ENCODE measurements at regions not wholly inside any gene's neighbourhood (a gene's known extent, or its start where the extent isn't known, plus 50 kb on each side); places are given as distances from the start of the nearest gene placed in this dataset.

DNA sequence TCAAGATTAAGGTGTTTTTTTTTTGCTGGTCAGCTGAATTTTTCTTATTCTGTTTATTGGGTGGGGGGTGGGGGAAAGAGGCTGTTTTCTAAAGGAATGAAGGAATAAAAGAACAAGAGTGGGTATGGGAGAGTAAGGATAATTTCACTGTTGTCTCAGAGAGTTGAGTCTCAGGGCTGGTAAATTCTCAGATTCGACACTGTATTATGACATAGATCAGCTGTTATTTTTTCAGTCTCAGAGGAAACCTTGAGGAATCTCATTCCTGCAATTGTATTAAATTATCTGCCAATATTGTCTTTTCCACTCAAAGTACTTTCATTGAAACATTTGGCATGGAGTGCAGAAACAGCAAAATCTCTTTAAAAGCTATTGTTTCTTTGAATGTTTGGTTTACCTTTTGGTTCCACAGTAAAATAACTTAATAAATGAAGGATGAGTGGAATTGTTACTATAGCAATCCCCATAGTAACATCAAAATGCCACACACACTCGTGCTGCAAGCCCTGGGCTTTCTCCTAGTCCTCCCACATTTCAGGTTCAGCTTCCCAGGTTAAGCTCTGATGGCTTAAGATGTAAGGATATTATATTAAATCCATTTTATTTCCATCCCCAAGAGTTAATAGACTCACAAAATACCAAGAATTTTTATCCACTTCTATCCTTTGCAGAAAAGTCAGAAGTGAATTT is 478.7 kb upstream of the TCF4 start:
- no peak for DNase-seq

DNA sequence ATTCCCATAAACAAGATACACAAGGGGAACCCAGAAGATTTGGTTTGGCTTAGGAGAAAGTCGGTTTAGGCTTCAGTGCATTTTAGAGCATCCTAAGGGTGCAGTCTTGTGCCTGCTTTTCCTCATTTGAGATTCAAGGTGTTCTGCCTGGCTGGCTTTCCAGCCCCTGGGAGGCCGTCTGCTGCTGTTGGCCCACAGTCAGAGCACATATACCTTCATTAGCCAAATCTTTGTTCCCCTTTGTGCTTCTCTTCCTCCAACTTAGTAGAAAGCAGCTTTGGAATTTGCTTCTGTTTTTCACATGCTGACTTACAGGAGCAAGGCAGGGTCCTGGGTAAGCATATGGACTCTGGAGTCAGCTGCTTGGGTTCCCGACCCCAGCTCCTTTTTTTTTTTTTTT is 477.1 kb upstream of the TCF4 start:
- no peak for DNase-seq

DNA sequence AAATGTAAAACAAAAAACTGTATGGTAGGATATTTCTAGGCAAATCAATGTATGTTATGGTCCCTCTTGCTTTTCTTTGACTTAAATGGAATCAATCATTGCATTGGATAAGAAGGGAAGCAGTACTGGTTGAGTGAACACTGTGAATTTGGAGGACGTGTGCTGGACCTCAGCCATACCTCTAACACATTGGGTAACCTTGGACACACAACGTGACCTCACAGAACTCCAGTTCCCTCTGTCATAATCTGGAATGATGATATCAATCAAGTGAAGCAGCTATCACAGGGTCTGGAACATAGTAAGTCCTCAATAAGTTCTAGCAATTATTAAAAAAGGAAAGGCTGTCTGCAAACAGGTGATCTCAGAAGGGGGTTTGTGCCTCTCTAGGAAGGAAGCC is 474.9 kb upstream of the TCF4 start:
- no peak for DNase-seq

DNA sequence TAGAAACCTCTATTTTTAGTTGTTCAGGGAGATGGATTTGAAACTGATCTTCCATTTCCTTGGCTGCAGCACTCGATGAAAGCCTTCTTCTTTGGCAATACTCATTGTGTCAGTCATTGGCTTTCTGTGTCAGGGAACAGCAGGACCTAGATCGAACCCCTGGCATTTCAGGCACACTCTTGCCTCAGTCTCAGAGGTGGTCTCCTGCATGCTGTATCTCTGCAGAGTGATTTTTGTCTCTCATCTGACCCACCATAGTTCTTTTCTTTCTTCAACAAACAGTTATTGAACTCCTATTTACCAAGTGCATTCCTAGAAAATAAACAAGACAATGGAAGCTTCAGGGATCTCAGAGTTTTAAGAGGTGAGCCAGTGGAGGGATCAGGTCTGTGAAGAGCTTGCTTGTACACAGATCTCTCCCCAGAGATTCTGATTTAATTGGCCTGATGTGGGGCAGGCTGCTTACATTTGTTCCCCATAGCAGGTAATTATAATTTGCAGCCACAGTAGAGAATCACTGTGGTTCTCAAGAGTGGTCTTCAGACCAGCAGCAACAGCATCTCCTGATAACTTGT is 473.1 kb upstream of the TCF4 start:
- DNase-seq, result no peak

DNA sequence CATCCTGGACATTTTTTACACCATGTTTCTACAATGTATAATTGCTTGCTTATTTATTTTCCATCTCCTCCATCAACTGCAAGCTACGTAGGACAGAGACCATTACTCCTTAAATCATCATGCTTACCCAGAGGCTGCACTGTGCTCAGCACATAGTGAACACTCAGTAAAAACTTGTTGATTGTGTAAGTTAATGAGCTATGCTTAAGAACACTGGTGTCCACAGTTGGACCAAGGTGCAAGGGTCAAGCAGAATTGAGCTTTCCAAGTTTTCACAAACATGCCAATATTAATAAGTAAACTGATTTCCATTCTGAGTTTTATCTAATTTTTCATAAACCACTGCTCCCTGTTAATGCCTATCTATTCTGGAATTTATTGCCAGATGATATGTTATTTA is 464.2 kb upstream of the TCF4 start:
- DNase-seq, result no peak

DNA sequence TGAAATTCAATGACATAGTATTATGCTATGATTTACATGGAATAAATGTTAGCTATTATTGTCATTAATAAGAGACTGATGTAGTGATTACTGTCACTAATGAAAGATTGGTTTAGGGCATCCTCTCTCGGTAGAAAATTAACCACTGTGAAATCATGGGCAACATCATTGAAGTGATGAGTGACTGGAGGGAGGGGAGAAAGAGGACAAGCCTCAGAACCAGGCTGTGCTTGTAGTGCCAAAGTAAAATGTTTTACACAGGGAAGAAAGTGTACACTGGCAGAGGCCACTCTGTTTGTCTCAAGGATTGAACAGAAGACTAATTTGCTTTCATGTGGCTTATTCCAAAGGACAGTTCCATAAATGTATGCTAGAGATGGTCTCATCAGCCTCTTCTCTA is 456.2 kb upstream of the TCF4 start:
- no peak for DNase-seq

DNA sequence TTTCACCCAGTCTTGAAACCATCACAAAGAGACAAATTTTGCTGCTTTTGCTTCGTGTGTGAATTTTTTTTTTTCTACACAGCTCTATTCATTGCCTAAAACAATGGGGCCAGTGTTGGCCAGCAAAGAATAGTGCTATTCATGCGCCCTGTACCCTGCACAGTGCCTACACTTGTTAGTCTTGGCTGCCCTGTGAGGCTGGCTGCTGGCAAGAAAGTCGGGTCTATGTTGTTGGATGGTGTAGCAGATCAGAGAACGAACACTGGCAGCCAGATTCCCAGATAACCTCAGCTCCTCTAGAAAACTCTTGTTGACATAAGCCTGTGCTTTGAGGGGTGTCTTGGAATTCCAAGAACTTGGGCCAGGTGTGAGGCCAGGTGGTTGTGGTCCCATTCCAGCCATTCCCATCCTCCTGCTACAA is 455.7 kb upstream of the TCF4 start:
- no peak for DNase-seq

DNA sequence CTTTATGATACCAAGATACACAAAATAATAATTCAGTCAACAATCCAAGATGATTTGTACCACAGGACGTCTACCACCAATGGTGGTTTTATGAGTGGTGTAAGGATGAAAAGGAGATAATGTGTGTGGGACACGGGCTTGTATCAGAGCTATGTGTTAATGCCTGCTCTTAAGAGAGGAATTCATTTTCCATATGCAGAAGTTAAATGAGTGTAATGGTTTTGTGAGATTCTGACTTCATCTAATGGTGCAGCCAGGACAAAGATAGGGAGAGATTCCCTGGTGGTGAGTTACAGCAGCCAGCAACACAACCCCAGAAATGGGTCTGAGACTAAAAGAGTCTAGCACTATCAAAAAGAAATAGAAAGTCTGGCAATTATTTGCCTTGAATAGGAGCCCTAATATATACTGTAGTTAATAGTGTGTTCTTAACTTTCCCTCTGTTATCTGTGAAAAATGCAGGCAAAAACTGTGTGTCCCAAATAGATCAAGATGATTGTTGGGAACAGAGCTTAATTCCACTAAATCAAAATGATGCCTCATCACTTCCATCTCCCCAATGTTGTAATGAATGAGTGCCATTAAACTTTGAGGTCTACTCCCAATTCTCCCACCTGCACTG is 455.0 kb upstream of the TCF4 start:
- DNase-seq, result no peak

DNA sequence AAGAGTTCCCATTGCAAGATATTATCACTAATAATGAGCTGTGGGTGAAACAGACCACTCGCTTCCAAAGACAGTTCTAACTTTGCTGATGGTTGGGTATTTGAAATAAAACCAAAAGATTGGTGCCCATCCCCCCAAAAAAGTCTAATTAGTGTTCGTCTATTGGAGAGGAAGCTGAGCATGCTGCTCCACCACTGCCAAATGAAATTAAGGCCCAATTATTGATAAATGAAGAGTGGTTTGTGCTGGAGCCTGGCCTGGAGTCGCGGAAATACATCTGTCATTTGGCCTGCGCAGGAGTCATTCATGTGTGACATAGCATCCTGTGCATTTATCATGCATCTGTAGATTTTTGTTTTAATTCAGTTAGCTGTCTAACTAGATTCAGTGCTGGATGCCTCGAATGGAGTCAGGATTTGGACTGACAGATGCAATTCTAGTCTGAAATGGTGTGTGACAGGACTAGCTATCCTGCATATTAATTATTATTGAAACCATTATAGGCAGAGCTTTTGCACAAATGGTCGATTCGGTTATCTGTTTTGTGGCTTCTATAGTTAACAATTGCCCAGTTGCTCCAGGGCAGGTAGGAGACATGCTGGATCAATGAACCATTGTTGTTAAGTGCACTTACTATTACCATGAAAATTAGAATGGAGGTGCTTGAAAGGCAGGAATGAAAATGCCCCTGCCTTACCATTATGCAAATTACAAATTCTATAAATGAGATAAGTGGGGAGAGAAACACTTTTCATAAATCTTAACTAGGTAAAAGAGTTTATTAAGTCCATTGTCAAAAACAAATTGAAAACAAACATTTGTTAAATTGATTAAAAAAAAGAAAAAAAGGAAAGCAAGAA is 450.4 kb upstream of the TCF4 start:
- DNase-seq, result peak; percentile 82

DNA sequence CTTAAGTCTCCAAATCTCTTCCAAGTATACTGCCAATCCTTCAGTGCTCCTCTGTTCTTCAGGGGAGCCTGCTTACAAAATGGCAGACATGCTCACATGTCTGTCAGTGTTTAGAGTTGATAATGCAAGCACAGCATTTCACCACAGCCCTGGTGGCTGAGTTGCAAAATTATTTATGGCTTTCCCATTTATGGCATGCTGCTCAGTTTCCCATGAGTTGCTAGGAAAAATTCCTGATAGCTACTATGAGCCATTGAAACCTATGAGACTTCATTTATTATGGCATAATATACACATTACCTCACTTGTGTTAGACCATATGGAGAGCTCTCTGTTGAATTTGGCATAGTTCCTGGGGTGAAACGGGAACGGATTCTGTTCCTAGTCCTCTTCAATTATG is 448.7 kb upstream of the TCF4 start:
- no peak for DNase-seq

DNA sequence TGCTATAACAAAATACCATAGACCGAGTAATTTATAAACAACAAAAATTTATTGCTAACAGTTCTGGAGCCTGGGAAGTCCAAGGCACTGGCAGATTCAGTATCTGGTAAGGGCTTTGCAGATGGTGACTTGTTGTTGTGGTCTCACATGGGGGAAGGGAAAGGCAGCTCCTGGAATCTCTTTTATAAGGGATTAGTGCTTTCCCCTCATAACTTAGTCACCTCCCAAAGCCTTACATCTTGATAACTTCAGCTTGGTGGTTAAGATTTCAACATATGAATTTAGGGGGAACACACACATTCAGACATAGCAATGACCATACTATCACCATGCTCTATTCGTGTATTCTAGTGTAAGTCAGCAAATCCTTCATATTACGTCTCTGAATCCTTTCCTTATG is 447.6 kb upstream of the TCF4 start:
- DNase-seq, result no peak

DNA sequence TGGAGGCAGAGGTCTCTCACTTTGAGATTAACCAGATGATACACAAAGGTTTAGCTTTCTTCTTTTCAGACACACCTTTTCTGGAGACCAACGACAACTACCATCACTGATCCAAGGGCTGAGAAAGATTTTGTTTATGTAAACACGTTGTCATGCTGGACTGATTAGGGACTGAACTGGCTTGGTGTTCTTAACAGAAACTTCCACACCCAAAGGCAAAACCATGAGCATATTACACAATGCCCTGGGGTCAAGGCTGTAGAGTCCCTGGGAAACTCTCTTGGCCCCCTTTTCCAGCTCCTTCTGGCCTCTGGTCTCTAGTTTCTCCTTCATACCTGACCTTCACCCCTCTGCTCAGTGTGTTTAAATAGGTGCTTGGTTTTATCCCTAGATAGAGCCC is 447.0 kb upstream of the TCF4 start:
- no peak for DNase-seq

DNA sequence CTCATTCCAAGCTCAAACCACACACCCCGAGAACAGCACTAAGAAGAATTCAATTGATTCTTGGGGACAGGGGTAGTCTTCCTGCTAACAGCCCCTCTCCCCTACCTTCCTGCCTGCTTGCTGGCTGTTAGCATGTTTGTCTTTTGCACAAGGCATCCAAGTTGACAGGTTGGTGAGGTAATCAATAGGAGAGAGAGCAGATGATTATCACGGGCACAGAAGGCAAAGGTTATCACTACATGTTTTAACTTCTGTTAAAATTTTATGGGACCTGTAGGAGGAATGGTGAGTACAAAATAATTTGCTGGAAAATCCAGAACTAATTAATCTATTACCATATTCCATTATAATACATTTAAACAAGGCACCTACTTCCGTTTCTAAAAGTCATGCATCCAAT is 442.1 kb upstream of the TCF4 start:
- no peak for DNase-seq

DNA sequence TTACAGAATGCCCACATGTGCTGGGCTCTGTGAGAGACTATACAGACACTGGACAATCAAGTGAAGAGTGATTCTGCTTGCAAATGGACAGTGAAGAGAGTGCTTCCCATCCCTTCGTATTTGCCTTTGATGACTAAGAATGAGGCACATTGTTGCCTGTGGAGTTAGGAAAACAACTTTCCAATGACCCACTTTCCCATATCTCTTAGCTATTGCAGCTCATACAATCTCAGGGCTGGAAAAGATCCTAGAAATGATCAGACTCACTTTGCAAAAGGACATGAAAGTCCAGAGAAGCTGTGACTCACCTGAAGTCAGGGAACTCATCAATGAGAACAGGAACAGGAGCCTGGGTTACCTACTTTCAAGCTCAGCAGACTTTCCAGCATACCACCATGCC is 440.5 kb upstream of the TCF4 start:
- DNase-seq, result no peak

DNA sequence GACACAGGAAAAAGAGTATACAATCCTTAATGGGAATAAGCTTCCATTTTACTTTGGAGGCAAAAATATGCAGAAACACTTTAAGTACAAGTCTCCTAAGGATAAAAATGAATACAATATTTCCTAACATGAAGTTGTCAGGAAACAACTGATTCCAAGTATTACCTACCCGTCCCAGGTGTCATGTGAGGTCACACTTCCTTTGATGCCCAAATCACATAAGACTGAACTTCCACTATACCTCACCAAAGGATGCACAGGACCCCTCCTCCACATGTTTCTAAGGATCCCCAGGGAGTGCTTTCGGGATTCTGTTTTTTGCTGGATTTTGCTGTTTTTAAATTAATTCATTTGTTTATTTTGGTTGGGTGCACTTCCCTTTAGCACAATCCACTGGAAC is 438.5 kb upstream of the TCF4 start:
- no peak for DNase-seq

DNA sequence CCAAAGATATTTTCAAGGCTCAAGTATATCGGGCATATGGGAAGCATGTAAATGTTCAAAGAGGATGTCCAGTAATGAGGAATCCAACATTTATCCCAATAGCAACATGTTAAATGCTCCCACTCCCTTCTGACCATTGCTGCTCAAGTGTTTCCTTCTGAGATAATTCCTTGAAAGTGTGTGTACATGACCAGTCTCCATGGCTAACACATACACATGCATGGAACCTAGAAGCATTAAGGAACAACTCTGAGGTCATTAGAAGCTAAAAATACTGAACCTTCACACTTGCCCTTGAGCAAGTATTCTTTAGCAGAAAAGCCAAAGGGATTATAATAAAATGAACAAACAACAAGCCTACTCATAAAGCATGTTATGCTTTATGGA is 433.8 kb upstream of the TCF4 start:
- no peak for DNase-seq

DNA sequence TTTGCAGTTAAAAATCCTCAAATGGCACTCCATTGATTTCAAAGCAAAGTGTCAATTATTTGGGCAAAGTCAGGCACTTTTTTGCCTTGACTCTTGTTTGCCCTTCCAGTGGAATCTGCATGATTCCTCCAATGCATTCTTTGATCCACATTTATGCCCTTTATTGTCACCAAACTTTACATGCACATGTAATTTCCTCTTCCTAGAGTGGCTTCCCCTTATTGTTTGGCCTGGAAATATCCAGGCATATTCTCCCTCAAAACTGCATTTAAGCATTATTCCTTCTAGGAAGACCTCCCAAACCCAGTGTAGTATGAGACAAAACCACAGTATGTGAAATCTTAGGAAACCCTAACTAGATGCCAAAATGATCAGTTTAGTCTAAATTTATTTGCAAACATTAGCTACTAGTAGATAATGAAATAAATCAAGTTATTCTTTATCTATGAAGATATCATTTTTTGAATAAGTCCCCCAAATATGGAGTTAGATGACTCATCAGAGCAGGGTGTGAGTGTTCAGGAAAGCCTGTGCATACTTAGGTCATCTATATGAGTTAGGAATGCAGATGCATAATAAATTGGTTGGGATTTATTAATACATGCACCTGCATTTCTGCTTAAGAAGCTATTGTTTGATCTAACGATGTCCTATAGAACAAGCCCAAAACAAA is 433.3 kb upstream of the TCF4 start:
- DNase-seq, result no peak

DNA sequence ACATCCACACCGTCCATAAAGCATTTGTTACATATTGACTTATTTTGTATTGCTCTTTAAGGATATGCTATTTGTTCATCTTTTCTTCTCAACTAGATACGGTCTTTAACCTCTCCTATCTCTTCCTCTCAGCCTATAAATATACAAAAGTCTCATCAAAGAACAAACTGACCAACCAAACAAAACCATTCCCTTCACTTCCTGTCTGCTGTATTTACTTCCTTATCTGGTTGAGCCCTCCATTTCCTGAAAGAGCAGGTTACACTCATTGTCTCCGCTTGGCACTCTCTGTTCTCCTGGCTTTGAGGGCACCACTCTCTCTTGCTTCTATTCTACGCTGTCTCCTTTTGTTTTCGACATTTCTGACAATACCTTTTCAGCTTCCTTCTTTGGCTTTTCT is 431.9 kb upstream of the TCF4 start:
- DNase-seq, result no peak

DNA sequence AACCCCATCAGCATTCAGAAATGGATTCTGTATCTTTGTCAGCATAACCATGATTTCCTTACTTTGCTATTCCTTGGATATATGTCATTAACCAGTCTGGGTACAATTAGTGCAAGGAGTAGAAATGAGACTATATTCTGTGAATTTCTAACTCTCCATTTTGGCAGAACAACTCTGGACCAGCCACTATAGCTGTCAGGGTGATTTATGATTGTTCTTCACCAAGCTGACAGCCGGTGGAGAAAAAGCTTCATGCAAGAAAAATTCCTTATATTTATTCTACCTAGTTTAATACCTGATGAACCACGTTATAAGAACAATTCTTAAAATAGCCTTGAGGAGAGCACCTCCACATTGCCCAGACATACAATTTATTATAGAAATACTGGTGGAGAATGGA is 431.2 kb upstream of the TCF4 start:
- DNase-seq, result no peak

DNA sequence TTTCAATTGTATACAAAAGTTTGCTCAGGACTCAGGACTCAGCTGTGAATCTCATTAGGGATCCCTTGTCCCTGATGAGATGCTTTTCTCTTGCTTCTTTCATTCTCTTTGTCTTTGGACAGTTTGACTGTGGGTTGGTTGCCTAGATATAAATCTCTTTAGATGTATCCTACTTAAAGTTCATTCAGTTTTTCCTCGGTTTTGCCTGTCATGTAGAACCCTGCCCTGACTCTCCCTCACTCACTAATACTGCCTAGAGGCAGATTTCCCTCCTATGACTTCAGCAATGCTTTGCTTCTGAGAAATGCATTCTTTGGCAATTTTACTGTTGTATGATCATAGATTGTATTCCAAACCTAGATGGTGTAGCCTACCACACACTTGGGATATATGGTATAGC is 421.4 kb upstream of the TCF4 start:
- DNase-seq, result no peak

DNA sequence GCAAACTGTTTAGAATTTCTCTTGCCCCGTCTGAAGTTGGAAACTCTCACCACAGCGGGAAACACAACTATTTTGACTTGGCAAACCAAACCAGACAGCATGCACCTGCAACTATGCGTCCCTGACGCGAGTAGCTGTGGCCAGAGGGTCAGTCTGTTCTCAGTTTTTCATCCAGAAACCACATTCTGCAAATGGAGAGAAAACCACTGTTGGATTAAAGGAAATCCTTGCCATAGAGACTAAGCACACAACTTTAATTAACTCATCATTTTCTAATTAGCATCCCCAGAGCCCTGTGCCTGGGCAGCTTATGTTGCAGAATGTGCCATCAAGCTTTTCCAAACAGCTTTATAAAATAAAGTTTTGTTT is 415.7 kb upstream of the TCF4 start:
- no peak for DNase-seq

DNA sequence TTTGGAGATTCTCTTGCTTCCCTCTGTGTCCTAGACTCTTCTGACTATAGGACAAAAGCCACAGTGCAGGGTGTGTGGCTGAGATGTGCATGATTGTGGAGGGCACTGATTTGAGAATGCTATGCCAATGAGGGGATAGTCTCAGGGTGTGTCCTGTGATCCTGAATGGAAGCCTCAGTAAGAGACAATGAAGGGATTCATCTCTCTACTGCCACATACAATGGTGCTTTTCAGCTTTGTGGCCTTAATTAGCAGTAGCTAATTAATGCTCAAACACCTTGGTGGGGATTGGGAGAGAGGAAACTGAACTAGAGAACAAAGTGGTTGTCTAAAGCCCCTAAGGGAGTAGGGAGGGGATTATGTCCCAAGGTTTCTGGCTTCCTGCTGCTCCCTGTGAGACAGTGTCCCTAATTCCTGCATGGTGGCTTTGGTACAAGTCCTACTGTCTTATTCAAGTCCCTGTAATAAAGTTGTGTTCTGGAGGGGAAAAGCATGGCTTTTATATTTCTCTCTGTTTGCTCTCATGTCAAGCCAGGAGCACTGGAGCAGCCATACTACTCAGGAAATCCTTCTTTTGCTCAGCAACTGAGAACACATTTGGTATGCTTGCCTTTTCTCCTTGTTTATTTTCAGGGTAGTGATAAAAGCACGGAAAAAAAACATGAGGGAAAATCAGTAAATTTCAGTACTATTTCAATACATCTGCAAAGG is 415.2 kb upstream of the TCF4 start:
- no peak for DNase-seq

DNA sequence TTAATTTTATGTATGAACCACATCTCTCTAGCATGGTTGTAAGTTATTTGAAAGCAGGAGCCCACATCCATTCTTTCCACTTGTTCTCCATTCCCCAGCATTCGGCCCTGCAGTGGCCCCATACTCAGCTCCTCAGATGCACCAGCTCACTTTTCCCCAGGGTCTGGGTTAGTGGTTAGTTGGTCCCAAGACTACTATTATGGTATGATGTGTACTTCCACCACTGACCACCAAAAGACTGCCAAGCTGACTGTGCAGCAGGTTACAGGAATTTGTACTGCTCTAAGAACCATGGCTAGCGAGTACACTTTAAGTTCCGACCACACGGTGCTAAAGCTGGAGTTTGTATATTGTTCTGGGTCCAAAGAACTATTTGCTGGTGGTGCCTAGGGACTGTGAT is 413.6 kb upstream of the TCF4 start:
- DNase-seq, result no peak
